B cell (primary cell): ENCODE measurements at regions not wholly inside any gene's neighbourhood (a gene's known extent, or its start where the extent isn't known, plus 50 kb on each side); places are given as distances from the start of the nearest gene placed in this dataset.

Experiments used
- ATAC-seq: fragments of 200-7000 bp; cut with Tn5 transposase; one replicate; pipeline ENCODE4 v1.10.0; 2021; ENCODE audit warnings: low read depth, mild to moderate bottlenecking, moderate number of reproducible peaks, moderate library complexity
- CTCF ChIA-PET: fragments of 350-600 bp; sonication (Branson Sonifier 250); formaldehyde crosslinking; loops from one replicate; lab custom pipeline; 2021; ENCODE audit warnings: antibody characterized with exemption, inconsistent platforms; lab: Charles Lee
- POLR2A ChIA-PET: fragments of 350-600 bp; sonication (Branson Sonifier 250); formaldehyde crosslinking; loops from one replicate; lab custom pipeline; 2021; ENCODE audit warnings: antibody characterized with exemption; lab: Charles Lee
- DNase-seq: peaks from one replicate; pipeline ENCODE4 v3.0.0; 2013
- H2AFZ ChIP-seq: 2 replicates; pipeline ENCODE4 v1.6.1; 2012; ENCODE audit warnings: mild to moderate bottlenecking, low read depth, low read length; ENCODE audit not compliant: insufficient read depth, poor library complexity, severe bottlenecking
- H3K27ac ChIP-seq, 2 donors: 1 replicate in 1 of 2; 2 replicates in 1 of 2; pipeline ENCODE4 v1.5.1; 2012 to 2013; ENCODE audit warnings: low read length in 2 of 2, mild to moderate bottlenecking in 2 of 2, moderate library complexity in 1 of 2
- H3K27me3 ChIP-seq, 4 experiments: fragments of 200-600 bp in 1 of 4; sonication (generic) in 1 of 4; replicated peaks in 1 of 4; 1 replicate in 2 of 4; 2 replicates in 2 of 4; pipeline versions ENCODE4 v1.6.1 to v1.7.0; 2013 to 2016; ENCODE audit warnings: low read length in 3 of 4, mild to moderate bottlenecking in 2 of 4, mixed read lengths in 1 of 4, moderate library complexity in 1 of 4; ENCODE audit not compliant: insufficient read depth in 4 of 4, control insufficient read depth in 3 of 4; ENCODE audit errors: control extremely low read depth in 1 of 4
- H3K36me3 ChIP-seq, 2 experiments: replicated peaks in 1 of 2; 1 replicate in 1 of 2; 2 replicates in 1 of 2; pipeline versions ENCODE4 v1.6.1 to v1.7.1; 2013; ENCODE audit warnings: low read length in 1 of 2; ENCODE audit not compliant: insufficient read depth in 2 of 2, control insufficient read depth in 1 of 2; ENCODE audit errors: control extremely low read depth in 1 of 2, extremely low read depth in 1 of 2
- H3K4me1 ChIP-seq, 2 donors: fragments of 200-600 bp in 1 of 2; sonication (generic) in 1 of 2; 1 replicate in 1 of 2; 2 replicates in 1 of 2; pipeline versions ENCODE4 v1.5.1 to v1.6.1; 2013 to 2017; ENCODE audit warnings: low read length in 2 of 2; ENCODE audit not compliant: control insufficient read depth in 2 of 2, insufficient read depth in 2 of 2
- H3K4me2 ChIP-seq: replicated peaks from 2 replicates; pipeline ENCODE3; 2012; ENCODE audit warnings: mild to moderate bottlenecking, low read depth, low read length; ENCODE audit not compliant: poor library complexity, severe bottlenecking
- H3K4me3 ChIP-seq, 5 experiments: fragments of 200-600 bp in 1 of 5; sonication (generic) in 1 of 5; 1 replicate in 3 of 5; 2 replicates in 2 of 5; pipeline versions ENCODE4 v1.5.1 to v1.7.0; 2011 to 2016; ENCODE audit warnings: low read length in 4 of 5, mild to moderate bottlenecking in 4 of 5, low read depth in 2 of 5, control low read depth in 1 of 5, moderate library complexity in 1 of 5; ENCODE audit not compliant: insufficient read depth in 1 of 5; ENCODE audit errors: control extremely low read depth in 1 of 5, extremely low read depth in 1 of 5
- H3K79me2 ChIP-seq: fragments of 200-600 bp; sonication (generic); one replicate; pipeline ENCODE4 v1.6.0; 2016; ENCODE audit warnings: low read length; ENCODE audit not compliant: control insufficient read depth, insufficient read depth
- H3K9ac ChIP-seq: fragments of 200-600 bp; sonication (generic); 2 replicates; pipeline ENCODE4 v1.6.1; 2017; ENCODE audit warnings: mild to moderate bottlenecking, low read length, moderate library complexity
- H3K9me3 ChIP-seq, 3 donors: one replicate each; pipeline versions ENCODE4 v1.6.1 to v1.7.1; 2013; ENCODE audit warnings: low read length in 2 of 3; ENCODE audit not compliant: control insufficient read depth in 2 of 3, insufficient read depth in 1 of 3; ENCODE audit errors: control extremely low read depth in 1 of 3
- H4K20me1 ChIP-seq: 2 replicates; pipeline ENCODE4 v1.6.0; 2012; ENCODE audit warnings: mild to moderate bottlenecking, low read length; ENCODE audit not compliant: insufficient read depth, control insufficient read depth, poor library complexity, severe bottlenecking
- H3K27ac Mint-ChIP-seq: one replicate; pipeline ENCODE4 v1.8.0; 2021; ENCODE audit warnings: mixed read lengths
- H3K27me3 Mint-ChIP-seq: one replicate; pipeline ENCODE4 v1.8.0; 2021; ENCODE audit warnings: mixed read lengths
- H3K4me1 Mint-ChIP-seq: one replicate; pipeline ENCODE4 v1.8.0; 2021; ENCODE audit warnings: mixed read lengths
- H3K4me3 Mint-ChIP-seq: one replicate; pipeline ENCODE4 v1.8.0; 2021; ENCODE audit warnings: mixed read lengths
- H3K9me3 Mint-ChIP-seq: one replicate; pipeline ENCODE4 v1.8.0; 2022; ENCODE audit warnings: mixed read lengths; ENCODE audit not compliant: insufficient read depth
- CTCF ChIP-seq: fragments of 200-600 bp; IDR thresholded peaks from one replicate; pipeline ENCODE4 v1.8.0; 2022; ENCODE audit warnings: antibody characterized with exemption, mild to moderate bottlenecking
- EZH2 ChIP-seq: IDR thresholded peaks from 2 replicates; pipeline ENCODE4 v1.6.1; 2012; ENCODE audit warnings: borderline replicate concordance, low read depth, mild to moderate bottlenecking, moderate library complexity, low read length; ENCODE audit not compliant: insufficient read depth, poor library complexity, severe bottlenecking
- WGBS: methylation state at CpG from one replicate; pipeline ENCODE4 v1.1.5; 2013; ENCODE audit warnings: missing lambda C conversion rate; ENCODE audit not compliant: insufficient coverage; 5-methylcytosine and 5-hydroxymethylcytosine counted together
- intact Hi-C: fragments of 100-400 bp; cut with micrococcal nuclease; formaldehyde crosslinking; loops from one replicate; pipeline ENCODE4 v1.10.0; 2022

GRCh38 chr15:92796161-92796611 lies 103.9 kb upstream of the CHD2 start:
- TF ChIP-seq CTCF (no peak), EZH2 (no peak)
- Histone ChIP-seq H4K20me1 (no peaks in the 10 kb centered on the region), H3K4me2 (no peak overlapping the region), H3K79me2 (peaks cover 8% of the 10 kb centered on the region), H3K27me3 (no peaks in the 10 kb centered on the region), H3K36me3 (no peaks in the 10 kb centered on the region), H3K9ac (no peak overlapping the region), H3K4me1 (peaks cover 4% of the 10 kb centered on the region in 2 donors), H2AFZ (no peak overlapping the region), H3K27ac (no peak overlapping the region), H3K9me3 (no peaks in the 10 kb centered on the region), H3K4me3 (no peak overlapping the region)
- H3K27ac Mint-ChIP-seq: no peak overlapping the region
- POLR2A ChIA-PET: no interaction called here
- ATAC-seq (no peak), DNase-seq (no peak)
- peaks cover 3% of the 10 kb centered on the region for H3K4me1 Mint-ChIP-seq
- H3K9me3 Mint-ChIP-seq: no peaks in the 10 kb centered on the region
- WGBS: no CpG with 5 or more reads among the region's 1 CpG
- intact Hi-C loops: no loop called here
- no peak overlapping the region for H3K4me3 Mint-ChIP-seq
- CTCF ChIA-PET: interaction anchor here (1.1 to 8.1 kb wide), 21 partner anchors 9 to 233 kb away, joined by 3 to 188 read pairs (median 7); no protein-coding TSS in a partner anchor
- H3K27me3 Mint-ChIP-seq: no peaks in the 10 kb centered on the region

GRCh38 chr15:92797168-92798052 lies 102.7 kb upstream of the CHD2 start:
- Histone ChIP-seq H3K4me3 (no peak overlapping the region), H3K79me2 (peaks cover 13% of the 10 kb centered on the region), H3K27me3 (no peaks in the 10 kb centered on the region), H3K4me2 (no peak overlapping the region), H3K9ac (no peak overlapping the region), H3K36me3 (no peaks in the 10 kb centered on the region), H3K4me1 (peaks cover 4% of the 10 kb centered on the region in 2 donors), H3K9me3 (no peaks in the 10 kb centered on the region), H3K27ac (no peak overlapping the region), H4K20me1 (no peaks in the 10 kb centered on the region), H2AFZ (peak overlapping the region; percentile 56)
- no peaks in the 10 kb centered on the region for H3K9me3 Mint-ChIP-seq
- H3K4me3 Mint-ChIP-seq: no peak overlapping the region
- POLR2A ChIA-PET: interaction anchor here (0.8 to 1.4 kb wide), 5 partner anchors 11 to 121 kb away, joined by 3 to 10 read pairs (median 5); partner anchors contain the start of gene CHD2
- TF ChIP-seq CTCF (peak; percentile 79), EZH2 (no peak)
- peaks cover 3% of the 10 kb centered on the region for H3K4me1 Mint-ChIP-seq
- CTCF ChIA-PET: interaction anchor here (0.6 to 8.1 kb wide), 42 partner anchors 8 to 250 kb away, joined by 3 to 188 read pairs (median 5); partner anchors contain the start of gene CHD2
- H3K27ac Mint-ChIP-seq: peak overlapping the region; percentile 54
- no peaks in the 10 kb centered on the region for H3K27me3 Mint-ChIP-seq
- intact Hi-C loops: loop anchor here (1.0 kb wide), 5 partner anchors 12 to 233 kb away; no protein-coding TSS in a partner anchor
- peak; percentile 87 for DNase-seq
- peak; percentile 78 for ATAC-seq
- 93% methylated on average over 11 of the region's 12 CpGs for WGBS
